A549 (cell line): ENCODE measurements at regions not wholly inside any gene's neighbourhood (a gene's known extent, or its start where the extent isn't known, plus 50 kb on each side); places are given as distances from the start of the nearest gene placed in this dataset.

Experiments used
- ATAC-seq, 2 experiments: fragments of 200-7000 bp in 1 of 2; fragments of >200 bp in 1 of 2; cut with Nextera tagmentation in 1 of 2; cut with Tn5 transposase in 1 of 2; 3 replicates each; pipeline versions ENCODE4 v1.8.0 to v1.9.1; 2018 to 2020; ENCODE audit warnings: mild to moderate bottlenecking in 1 of 2, moderate library complexity in 1 of 2
- CTCF ChIA-PET: fragments of 300-600 bp; sonication (Branson Sonifier 250); formaldehyde crosslinking; extraction: SDS; loops from one replicate; lab custom pipeline; 2021; ENCODE audit warnings: antibody characterized with exemption, inconsistent platforms; lab: Yijun Ruan, JAX
- POLR2A ChIA-PET: fragments of 350-600 bp; formaldehyde crosslinking; extraction: SDS; loops from one replicate; lab custom pipeline; 2021; ENCODE audit warnings: antibody characterized with exemption, inconsistent platforms; lab: Yijun Ruan, JAX
- DNase-seq, 2 experiments: peaks; one replicate each; pipeline versions ENCODE4 v3.0.0 to v3.0.0-alpha.2; 2011 to 2016; ENCODE audit warnings: low read depth in 1 of 2, low spot score in 1 of 2
- FAIRE-seq: peaks from 2 replicates; lab custom pipeline; 2011; peaks lifted over from hg19 to GRCh38; lab: Jason Lieb, UNC
- H3K27ac ChIP-seq, 2 experiments: fragments of >200 bp; sonication (Bioruptor Twin); formaldehyde crosslinking; 3 replicates each; pipeline ENCODE4 v1.5.1; 2016 to 2017
- H3K4me1 ChIP-seq: fragments of >200 bp; sonication (Bioruptor Twin); formaldehyde crosslinking; 3 replicates; pipeline ENCODE4 v1.6.1; 2016
- H3K4me2 ChIP-seq: fragments of >200 bp; sonication (Bioruptor Twin); formaldehyde crosslinking; 3 replicates; pipeline ENCODE4 v1.6.1; 2016
- H3K4me3 ChIP-seq: fragments of >200 bp; sonication (Bioruptor Twin); formaldehyde crosslinking; 3 replicates; pipeline ENCODE4 v1.5.1; 2016
- H3K9me3 ChIP-seq: fragments of >200 bp; sonication (Bioruptor Twin); formaldehyde crosslinking; 3 replicates; pipeline ENCODE4 v1.6.1; 2016
- CHD2 ChIP-seq: fragments of 150-350 bp; IDR thresholded peaks from 2 replicates; pipeline ENCODE4 v1.6.1; 2014; ENCODE audit warnings: low read length; ENCODE audit not compliant: partially characterized antibody
- CHD4 ChIP-seq: fragments of 200-600 bp; sonication (generic); IDR thresholded peaks from 2 replicates; pipeline ENCODE4 v1.6.1; 2016; ENCODE audit warnings: antibody characterized with exemption, mild to moderate bottlenecking, borderline replicate concordance
- EHF ChIP-seq: fragments of 250-450 bp; sonication (Bioruptor Pico); IDR thresholded peaks from 2 replicates; pipeline ENCODE4 v1.5.0; 2020; ENCODE audit warnings: mild to moderate bottlenecking
- FOSB ChIP-seq: fragments of 250-450 bp; sonication (Bioruptor Pico); IDR thresholded peaks from 2 replicates; pipeline ENCODE4 v1.5.0; 2020; ENCODE audit warnings: mild to moderate bottlenecking, moderate library complexity
- FOSL2 ChIP-seq, 2 experiments: fragments of 450-650 bp in 1 of 2; fragments of >200 bp in 1 of 2; sonication (Bioruptor Twin) in 1 of 2; formaldehyde crosslinking; IDR thresholded peaks; 2 replicates each; pipeline versions ENCODE4 v1.5.0 to v1.6.1; 2016 to 2020; ENCODE audit warnings: mild to moderate bottlenecking in 1 of 2, moderate library complexity in 1 of 2
- HDAC2 ChIP-seq: fragments of 200-600 bp; sonication (generic); IDR thresholded peaks from 2 replicates; pipeline ENCODE4 v1.6.1; 2016
- HOXB13 ChIP-seq: fragments of 250-450 bp; sonication (Bioruptor Pico); IDR thresholded peaks from 2 replicates; pipeline ENCODE4 v1.5.0; 2020; ENCODE audit warnings: low read depth, mild to moderate bottlenecking, moderate library complexity
- KDM1A ChIP-seq: fragments of 200-600 bp; sonication (generic); IDR thresholded peaks from 2 replicates; pipeline ENCODE4 v1.6.1; 2016; ENCODE audit warnings: low read depth, mild to moderate bottlenecking
- NPAS2 ChIP-seq: fragments of 250-450 bp; sonication (Bioruptor Pico); IDR thresholded peaks from 2 replicates; pipeline ENCODE4 v1.8.0; 2022; ENCODE audit warnings: mild to moderate bottlenecking, moderate library complexity, borderline replicate concordance
- POLR2A ChIP-seq: IDR thresholded peaks from 2 replicates; pipeline ENCODE4 v1.6.1; 2012; ENCODE audit warnings: mild to moderate bottlenecking, low read length
- RNF2 ChIP-seq: fragments of 200-600 bp; sonication (generic); IDR thresholded peaks from 2 replicates; pipeline ENCODE4 v1.6.1; 2016; ENCODE audit warnings: low read depth, mild to moderate bottlenecking, antibody characterized with exemption, moderate library complexity, borderline replicate concordance
- SMC3 ChIP-seq: fragments of >200 bp; sonication (Bioruptor Twin); formaldehyde crosslinking; IDR thresholded peaks from 3 replicates; pipeline ENCODE4 v1.6.1; 2018; ENCODE audit warnings: inconsistent platforms
- TFCP2L1 ChIP-seq: fragments of 250-450 bp; sonication (Bioruptor Pico); IDR thresholded peaks from 2 replicates; pipeline ENCODE4 v1.5.0; 2021; ENCODE audit warnings: mild to moderate bottlenecking
- TP53 ChIP-seq: fragments of 250-450 bp; sonication (Bioruptor Pico); IDR thresholded peaks from 2 replicates; pipeline ENCODE4 v1.5.0; 2021; ENCODE audit warnings: mild to moderate bottlenecking, moderate library complexity
- USF2 ChIP-seq: fragments of 450-650 bp; IDR thresholded peaks from 2 replicates; pipeline ENCODE4 v1.6.1; 2014; ENCODE audit warnings: antibody characterized with exemption
- ZNF302 ChIP-seq: fragments of 250-450 bp; sonication (Bioruptor Pico); IDR thresholded peaks from 2 replicates; pipeline ENCODE4 v1.9.0; 2021; ENCODE audit warnings: inconsistent platforms, mild to moderate bottlenecking, moderate library complexity
- WGBS: methylation state at CpG from one replicate; pipeline ENCODE4 v1.1.6; 2017; ENCODE audit errors: missing lambda C conversion rate; 5-methylcytosine and 5-hydroxymethylcytosine counted together
- TF ChIP-seq, protein P1 (sequence below): IDR thresholded peaks from 2 replicates; pipeline ENCODE4 v1.6.1; 2012
- TF ChIP-seq, protein P2 (sequence below): fragments of 150-350 bp; IDR thresholded peaks from 2 replicates; pipeline ENCODE4 v1.6.1; 2014; ENCODE audit warnings: low read depth, mild to moderate bottlenecking, low read length
- TF ChIP-seq, protein P3 (sequence below): IDR thresholded peaks from 2 replicates; pipeline ENCODE4 v1.6.1; 2012
- TF ChIP-seq, protein P4 (sequence below): fragments of >200 bp; sonication (Bioruptor Twin); formaldehyde crosslinking; IDR thresholded peaks from 2 replicates; pipeline ENCODE4 v1.6.1; 2016

DNA sequence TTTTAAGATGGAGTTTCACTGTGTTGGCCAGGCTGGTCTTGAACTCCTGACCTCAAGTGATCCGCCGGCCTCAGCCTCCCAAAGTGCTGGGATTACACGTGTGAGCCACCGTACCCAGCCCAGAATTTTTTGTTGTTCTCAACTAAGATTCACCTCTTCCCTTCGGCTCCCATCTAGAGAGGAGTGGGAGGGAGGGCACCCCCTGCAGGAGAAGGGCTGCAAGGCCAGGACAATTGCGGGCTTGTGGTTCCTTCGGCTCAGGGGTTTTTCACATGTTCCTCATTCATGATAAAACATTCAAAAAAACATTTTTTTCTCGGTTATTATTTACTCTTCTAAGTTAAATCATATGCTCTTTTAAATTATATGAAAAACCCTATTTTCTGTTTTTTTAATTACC, 201.1 kb upstream of the LRRC4C start:
- ChIA-PET CTCF (no interaction called here), POLR2A (no interaction called here)
- TF ChIP-seq POLR2A (no peak), NPAS2 (no peak), FOSL2 (IDR thresholded peaks at IDR 0.05) (no peak), FOSL2 (CRISPR knock-in tag; IDR thresholded peaks at IDR 0.05) (no peak), CHD2 (no peak), SMC3 (no peak)
- TF ChIP-seq, protein P1, sequence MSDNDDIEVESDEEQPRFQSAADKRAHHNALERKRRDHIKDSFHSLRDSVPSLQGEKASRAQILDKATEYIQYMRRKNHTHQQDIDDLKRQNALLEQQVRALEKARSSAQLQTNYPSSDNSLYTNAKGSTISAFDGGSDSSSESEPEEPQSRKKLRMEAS, result no peak
- H3K4me1 ChIP-seq, result no peaks in the 10 kb centered on the region
- no peak for ATAC-seq
- H3K4me3 ChIP-seq, result no peak overlapping the region
- H3K27ac ChIP-seq, result no peak overlapping the region
- WGBS, result 9% methylated on average over 8 of the region's 8 CpGs
- DNase-seq, result peak in 1 of 2 experiments; percentile 9
- H3K4me2 ChIP-seq, result no peak overlapping the region
- FAIRE-seq, result no peak
- no peaks in the 10 kb centered on the region; the same call in 2 of the 3 replicates for H3K9me3 ChIP-seq

DNA sequence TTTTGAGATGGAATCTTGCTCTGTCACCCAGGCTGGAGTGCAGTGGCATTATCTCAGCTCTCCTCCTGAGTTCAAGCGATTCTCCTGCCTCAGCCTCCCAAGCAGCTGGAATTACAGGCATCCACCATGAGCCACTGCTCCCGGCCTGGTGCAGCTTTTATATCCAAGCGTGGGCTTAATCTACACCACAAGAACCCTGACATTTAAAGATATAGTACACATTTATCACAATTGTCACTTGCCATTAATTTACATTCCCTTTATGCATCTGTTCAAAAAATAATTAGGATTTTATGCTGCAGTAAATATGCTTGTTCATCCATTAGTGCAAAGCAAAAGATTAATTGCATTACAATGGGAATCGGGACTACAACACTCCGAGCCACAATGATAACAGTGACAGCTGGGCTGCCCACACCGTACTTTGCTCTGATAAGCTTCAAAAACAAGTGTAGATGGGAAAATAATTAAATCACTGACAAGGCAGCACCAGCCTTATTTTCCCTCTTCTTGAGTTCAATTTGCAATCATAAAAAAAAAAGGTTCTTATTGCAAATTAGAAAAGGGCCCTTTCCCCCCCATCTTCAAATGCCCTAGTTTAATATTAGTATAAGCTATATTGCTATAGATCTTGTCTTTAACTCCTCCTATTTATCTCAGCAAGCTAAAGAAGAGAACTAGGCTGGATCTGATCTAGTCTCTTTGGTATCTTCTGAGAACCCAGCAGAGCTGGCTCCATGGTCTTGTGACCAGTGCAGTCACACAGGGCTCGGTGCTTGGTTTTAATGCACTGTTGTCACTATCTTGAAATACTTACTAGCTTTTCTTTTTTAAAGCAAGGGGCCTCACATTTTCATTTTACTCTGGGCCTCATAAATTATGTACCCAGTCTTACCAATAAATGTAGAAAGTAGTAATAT, 206.2 kb upstream of the LRRC4C start:
- ChIA-PET CTCF (no interaction called here), POLR2A (no interaction called here)
- Histone ChIP-seq H3K4me3 (no peak overlapping the region), H3K27ac (no peak overlapping the region), H3K9me3 (no peaks in the 10 kb centered on the region), H3K4me1 (no peaks in the 10 kb centered on the region), H3K4me2 (no peak overlapping the region)
- ATAC-seq, result no peak
- FAIRE-seq, result no peak
- DNase-seq, result no peak
- 4% methylated on average over 7 of the region's 7 CpGs for WGBS
- no peak for TF ChIP-seq CHD4
- no peak for TF ChIP-seq FOSB (CRISPR knock-in tag)
- TF ChIP-seq, protein P2, sequence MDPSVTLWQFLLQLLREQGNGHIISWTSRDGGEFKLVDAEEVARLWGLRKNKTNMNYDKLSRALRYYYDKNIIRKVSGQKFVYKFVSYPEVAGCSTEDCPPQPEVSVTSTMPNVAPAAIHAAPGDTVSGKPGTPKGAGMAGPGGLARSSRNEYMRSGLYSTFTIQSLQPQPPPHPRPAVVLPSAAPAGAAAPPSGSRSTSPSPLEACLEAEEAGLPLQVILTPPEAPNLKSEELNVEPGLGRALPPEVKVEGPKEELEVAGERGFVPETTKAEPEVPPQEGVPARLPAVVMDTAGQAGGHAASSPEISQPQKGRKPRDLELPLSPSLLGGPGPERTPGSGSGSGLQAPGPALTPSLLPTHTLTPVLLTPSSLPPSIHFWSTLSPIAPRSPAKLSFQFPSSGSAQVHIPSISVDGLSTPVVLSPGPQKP, result no peak
- TF ChIP-seq SMC3, result no peak
- no peak for TF ChIP-seq TP53 (CRISPR knock-in tag)
- TF ChIP-seq USF2, result no peak
- TF ChIP-seq, protein P3, sequence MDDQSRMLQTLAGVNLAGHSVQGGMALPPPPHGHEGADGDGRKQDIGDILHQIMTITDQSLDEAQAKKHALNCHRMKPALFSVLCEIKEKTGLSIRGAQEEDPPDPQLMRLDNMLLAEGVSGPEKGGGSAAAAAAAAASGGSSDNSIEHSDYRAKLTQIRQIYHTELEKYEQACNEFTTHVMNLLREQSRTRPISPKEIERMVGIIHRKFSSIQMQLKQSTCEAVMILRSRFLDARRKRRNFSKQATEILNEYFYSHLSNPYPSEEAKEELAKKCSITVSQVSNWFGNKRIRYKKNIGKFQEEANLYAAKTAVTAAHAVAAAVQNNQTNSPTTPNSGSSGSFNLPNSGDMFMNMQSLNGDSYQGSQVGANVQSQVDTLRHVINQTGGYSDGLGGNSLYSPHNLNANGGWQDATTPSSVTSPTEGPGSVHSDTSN, result no peak
- TF ChIP-seq RNF2, result no peak
- TF ChIP-seq TFCP2L1 (CRISPR knock-in tag), result no peak
- no peak for TF ChIP-seq EHF (CRISPR knock-in tag)
- TF ChIP-seq, protein P4, sequence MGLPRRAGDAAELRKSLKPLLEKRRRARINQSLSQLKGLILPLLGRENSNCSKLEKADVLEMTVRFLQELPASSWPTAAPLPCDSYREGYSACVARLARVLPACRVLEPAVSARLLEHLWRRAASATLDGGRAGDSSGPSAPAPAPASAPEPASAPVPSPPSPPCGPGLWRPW, result no peak
- TF ChIP-seq, all 56 proteins: peak for 0

DNA sequence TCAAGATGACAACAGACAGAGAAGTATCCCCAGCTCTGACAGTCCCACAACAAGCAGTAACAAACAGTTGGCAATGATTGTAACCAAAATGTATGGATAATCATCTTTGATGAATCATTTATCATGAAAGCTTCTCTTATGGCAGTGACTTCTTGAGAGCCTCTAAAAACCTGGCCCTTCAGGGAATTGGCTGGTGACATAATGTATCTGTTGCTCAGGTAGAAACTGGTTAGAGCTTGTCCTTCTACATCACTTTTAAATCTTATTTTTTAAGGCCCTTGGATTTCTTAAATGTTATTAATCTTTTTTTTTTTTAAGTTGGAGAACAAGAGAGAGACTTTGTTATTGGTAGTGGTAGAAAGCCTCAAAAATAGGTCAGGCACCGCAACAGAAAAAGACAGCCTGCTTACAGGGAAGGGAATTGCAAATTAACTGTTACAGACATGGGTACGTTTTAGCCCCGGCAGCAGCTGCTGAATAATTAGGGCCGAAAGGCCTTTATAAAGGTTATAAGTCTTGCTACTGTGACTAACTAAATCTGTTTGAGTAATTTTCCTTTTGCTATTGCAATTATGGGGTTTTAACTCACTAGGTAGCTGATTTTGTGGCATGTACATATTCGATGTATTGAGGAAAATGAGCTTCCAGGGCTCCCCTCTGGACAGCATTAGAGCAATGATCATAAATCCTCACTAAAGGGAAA, 207.7 kb upstream of the LRRC4C start:
- no peak overlapping the region for H3K27ac ChIP-seq
- no peak for FAIRE-seq
- no peak for DNase-seq
- POLR2A ChIA-PET, result no interaction called here
- WGBS, result 0% methylated on average over 5 of the region's 5 CpGs
- 0 out of 3 replicates have a peak, but pooled peaks cover 3% of the 10 kb centered on the region for H3K9me3 ChIP-seq
- TF ChIP-seq HDAC2 (no peak), ZNF302 (CRISPR knock-in tag) (no peak), USF2 (no peak), KDM1A (no peak), HOXB13 (CRISPR knock-in tag) (no peak), POLR2A (no peak)
- ATAC-seq, result no peak
- no peaks in the 10 kb centered on the region for H3K4me1 ChIP-seq
- no peak overlapping the region for H3K4me2 ChIP-seq
- H3K4me3 ChIP-seq, result no peak overlapping the region
- CTCF ChIA-PET, result interaction anchor here (0.6 to 0.7 kb wide), 2 partner anchors 249 to 699 kb away, joined by 3 to 4 read pairs; no protein-coding TSS in a partner anchor
